Kidney (tissue), 13 donors: ENCODE measurements at regions not wholly inside any gene's neighbourhood (a gene's known extent, or its start where the extent isn't known, plus 50 kb on each side); places are given as distances from the start of the nearest gene placed in this dataset.

Experiments used
- DNase-seq, 5 donors: peaks; one replicate each; pipeline ENCODE4 v3.0.0-alpha.2; 2013 to 2020
- FAIRE-seq: peaks from 2 replicates; lab custom pipeline; 2012; peaks lifted over from hg19 to GRCh38; lab: Jason Lieb, UNC
- H3K27ac ChIP-seq, 2 donors: one replicate each; pipeline ENCODE4 v1.7.0; 2013; ENCODE audit warnings: low read depth in 2 of 2, low read length in 2 of 2, inconsistent platforms in 1 of 2
- H3K27me3 ChIP-seq: one replicate; pipeline ENCODE4 v1.7.1; 2013; ENCODE audit warnings: low read length, inconsistent platforms; ENCODE audit not compliant: control insufficient read depth, insufficient read depth
- H3K36me3 ChIP-seq, 3 donors: one replicate each; pipeline versions ENCODE4 v1.7.0 to v1.7.1; 2013; ENCODE audit warnings: low read length in 3 of 3, control low read depth in 1 of 3, inconsistent platforms in 1 of 3; ENCODE audit not compliant: insufficient read depth in 3 of 3, control insufficient read depth in 2 of 3
- H3K4me1 ChIP-seq, 3 donors: one replicate each; pipeline versions ENCODE4 v1.7.0 to v1.7.1; 2013; ENCODE audit warnings: low read length in 3 of 3, inconsistent platforms in 1 of 3, low read depth in 1 of 3; ENCODE audit not compliant: control insufficient read depth in 2 of 3, insufficient read depth in 2 of 3
- H3K4me3 ChIP-seq, 3 donors: one replicate each; pipeline versions ENCODE4 v1.7.0 to v1.8.1; 2013; ENCODE audit warnings: low read length in 3 of 3, control low read depth in 1 of 3, inconsistent platforms in 1 of 3
- H3K9ac ChIP-seq, 3 donors: one replicate each; pipeline versions ENCODE4 v1.7.0 to v1.7.1; 2013; ENCODE audit warnings: low read length in 3 of 3, control low read depth in 1 of 3, inconsistent platforms in 1 of 3
- H3K9me3 ChIP-seq, 3 donors: one replicate each; pipeline versions ENCODE4 v1.7.0 to v1.7.1; 2013; ENCODE audit warnings: low read length in 3 of 3, control low read depth in 1 of 3, inconsistent platforms in 1 of 3; ENCODE audit not compliant: control insufficient read depth in 2 of 3, insufficient read depth in 1 of 3
- intact Hi-C: fragments of 100-400 bp; cut with DNase I; formaldehyde crosslinking; loops from one replicate; pipeline ENCODE4 v1.11.1; 2022
- TF ChIP-seq, protein P1 (sequence below): IDR thresholded peaks from 3 replicates; pipeline ENCODE4 v1.5.1; 2012; ENCODE audit warnings: mild to moderate bottlenecking, moderate library complexity, borderline replicate concordance; ENCODE audit not compliant: insufficient read depth; ENCODE audit errors: extremely low read depth
- donor health status: control.
- donor health status: control.
- donor health status: control.
- donor health status: control.
- donor health status: control.
- donor health status: DM: yes; HTN: yes; CAD: no.
- donor health status: Normal renal cell carcinoma (clear cell type).

DNA sequence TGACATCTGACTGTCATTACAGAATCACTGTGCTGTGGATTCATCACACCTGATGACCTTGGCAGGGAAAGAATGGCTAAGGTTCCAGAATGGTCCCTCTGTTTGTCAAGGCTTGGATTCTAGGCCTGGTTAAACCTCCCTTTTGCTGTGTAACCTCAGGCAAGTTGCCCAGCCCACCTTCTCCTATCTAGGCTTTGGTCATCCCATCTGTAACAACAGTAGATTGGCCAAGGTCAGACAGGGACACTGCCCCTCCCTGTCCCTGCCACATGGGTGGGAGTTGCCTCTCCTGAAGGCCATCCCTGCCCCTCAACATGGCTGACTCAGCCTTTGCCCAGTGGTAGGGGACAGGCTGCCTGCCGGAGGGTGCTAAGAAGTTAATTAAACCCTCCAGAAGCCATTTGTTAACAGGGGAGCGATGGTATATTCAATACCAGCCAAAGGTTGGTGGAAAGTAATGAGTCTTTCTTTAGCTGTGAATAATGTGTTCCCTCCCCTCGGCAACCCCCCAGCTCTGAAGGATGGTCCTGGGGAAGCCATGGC is 149.8 kb upstream of the PCBD1 start:
- TF ChIP-seq, protein P1, sequence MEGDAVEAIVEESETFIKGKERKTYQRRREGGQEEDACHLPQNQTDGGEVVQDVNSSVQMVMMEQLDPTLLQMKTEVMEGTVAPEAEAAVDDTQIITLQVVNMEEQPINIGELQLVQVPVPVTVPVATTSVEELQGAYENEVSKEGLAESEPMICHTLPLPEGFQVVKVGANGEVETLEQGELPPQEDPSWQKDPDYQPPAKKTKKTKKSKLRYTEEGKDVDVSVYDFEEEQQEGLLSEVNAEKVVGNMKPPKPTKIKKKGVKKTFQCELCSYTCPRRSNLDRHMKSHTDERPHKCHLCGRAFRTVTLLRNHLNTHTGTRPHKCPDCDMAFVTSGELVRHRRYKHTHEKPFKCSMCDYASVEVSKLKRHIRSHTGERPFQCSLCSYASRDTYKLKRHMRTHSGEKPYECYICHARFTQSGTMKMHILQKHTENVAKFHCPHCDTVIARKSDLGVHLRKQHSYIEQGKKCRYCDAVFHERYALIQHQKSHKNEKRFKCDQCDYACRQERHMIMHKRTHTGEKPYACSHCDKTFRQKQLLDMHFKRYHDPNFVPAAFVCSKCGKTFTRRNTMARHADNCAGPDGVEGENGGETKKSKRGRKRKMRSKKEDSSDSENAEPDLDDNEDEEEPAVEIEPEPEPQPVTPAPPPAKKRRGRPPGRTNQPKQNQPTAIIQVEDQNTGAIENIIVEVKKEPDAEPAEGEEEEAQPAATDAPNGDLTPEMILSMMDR = no peak
- Histone ChIP-seq H3K4me3 (no peak overlapping the region), H3K9ac (no peak overlapping the region), H3K36me3 (no peaks in the 10 kb centered on the region), H3K27ac (no peak overlapping the region), H3K27me3 (no peaks in the 10 kb centered on the region), H3K4me1 (no peaks in the 10 kb centered on the region), H3K9me3 (no peaks in the 10 kb centered on the region)
- intact Hi-C loops = no loop called here
- no peak for FAIRE-seq
- no peak for DNase-seq

DNA sequence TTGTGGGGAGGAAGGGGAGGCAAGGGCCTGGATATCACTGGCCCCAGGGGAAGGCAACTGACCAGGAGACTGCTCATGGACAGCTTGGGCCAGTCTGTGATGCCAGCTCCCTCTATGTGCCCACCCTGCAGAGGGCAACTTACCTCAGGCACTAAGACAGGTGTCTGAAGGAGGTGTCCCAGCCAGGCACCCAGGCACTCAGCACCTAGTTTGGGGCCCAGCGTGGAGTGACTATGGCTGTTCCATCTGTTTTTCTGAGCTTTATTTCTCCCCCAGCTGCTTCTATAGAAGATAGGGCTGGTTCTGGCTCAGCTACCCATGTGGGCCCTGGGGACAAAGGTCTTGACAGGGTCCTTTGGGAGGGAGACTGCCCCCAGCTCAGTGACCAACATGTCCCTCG is 150.6 kb upstream of the PCBD1 start:
- no peak for DNase-seq
- intact Hi-C loops = no loop called here

DNA sequence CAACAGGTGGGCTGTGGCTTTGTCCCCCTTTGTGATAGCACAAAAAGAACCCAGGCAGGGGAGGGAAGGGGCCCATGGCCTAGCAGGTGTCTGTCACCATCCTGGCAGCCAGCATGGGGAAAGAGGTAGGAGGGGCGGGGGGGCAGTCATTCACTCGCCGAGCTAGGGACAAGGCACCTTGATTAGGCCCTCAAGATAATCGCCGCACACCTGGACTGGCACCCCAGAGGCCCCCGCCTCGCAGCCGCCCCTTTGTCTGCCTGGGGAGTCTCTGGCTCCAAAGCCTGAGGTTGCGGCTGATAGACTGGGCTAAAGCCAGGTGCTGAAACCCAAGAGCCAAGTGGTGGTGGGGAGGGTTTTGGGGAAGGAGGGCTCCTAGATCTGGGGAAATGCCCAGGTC is 151.2 kb upstream of the PCBD1 start:
- H3K4me3 ChIP-seq = no peak overlapping the region
- FAIRE-seq = no peak
- H3K4me1 ChIP-seq = no peaks in the 10 kb centered on the region
- H3K9me3 ChIP-seq = no peaks in the 10 kb centered on the region
- H3K27me3 ChIP-seq = no peaks in the 10 kb centered on the region
- H3K27ac ChIP-seq = no peak overlapping the region
- intact Hi-C loops = no loop called here
- TF ChIP-seq, protein P1 = no peak
- no peaks in the 10 kb centered on the region for H3K36me3 ChIP-seq
- peak in 1 of 5 donors; percentile 39 for DNase-seq
- no peak overlapping the region for H3K9ac ChIP-seq

More for the DNA sequence above, 150.6 kb upstream of the PCBD1 start:
- Histone ChIP-seq H3K36me3 (no peaks in the 10 kb centered on the region), H3K4me3 (no peak overlapping the region), H3K9ac (no peak overlapping the region), H3K4me1 (no peaks in the 10 kb centered on the region), H3K27me3 (no peaks in the 10 kb centered on the region), H3K27ac (no peak overlapping the region), H3K9me3 (no peaks in the 10 kb centered on the region)
- FAIRE-seq = no peak
- TF ChIP-seq, protein P1 = no peak

DNA sequence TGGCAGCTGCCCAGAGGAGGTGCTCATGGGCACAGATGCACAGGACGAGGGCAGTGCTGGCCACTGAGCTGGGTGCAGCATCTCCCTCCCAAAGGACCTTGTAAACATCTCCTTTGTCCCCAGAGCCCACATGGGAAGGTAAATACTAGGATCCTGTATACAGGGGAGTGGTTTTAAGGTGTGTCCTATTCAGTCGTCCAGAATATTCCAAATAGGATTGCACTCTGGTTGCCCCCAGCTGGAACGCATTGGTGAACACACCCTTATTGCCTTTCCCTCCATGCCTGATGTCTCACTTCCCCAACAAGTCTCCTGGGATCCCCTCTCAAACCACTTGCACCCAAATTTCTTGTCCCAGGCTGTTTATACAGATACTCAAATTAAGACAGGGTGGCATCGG is 152.0 kb upstream of the PCBD1 start:
- H3K4me3 ChIP-seq = no peak overlapping the region
- TF ChIP-seq, protein P1 = no peak
- no peak overlapping the region for H3K27ac ChIP-seq
- FAIRE-seq (no peak), DNase-seq (no peak)
- intact Hi-C loops = no loop called here
- H3K27me3 ChIP-seq = no peaks in the 10 kb centered on the region
- H3K9me3 ChIP-seq = no peaks in the 10 kb centered on the region
- no peaks in the 10 kb centered on the region for H3K4me1 ChIP-seq
- H3K36me3 ChIP-seq = no peaks in the 10 kb centered on the region
- no peak overlapping the region for H3K9ac ChIP-seq
